GM19372 (cell line): ENCODE measurements at regions not wholly inside any gene's neighbourhood (a gene's known extent, or its start where the extent isn't known, plus 50 kb on each side); places are given as distances from the start of the nearest gene placed in this dataset.
A peak's percentile ranks its signal among the peaks of the same experiment; 100 is the strongest.
"Not testable (repeated sequence)": the region's sequence is repeated elsewhere in the genome, so short reads cannot be mapped to it uniquely, and the experiment has no call there.

ENCODE experiments used
- ATAC-seq: cut with Tn5 transposase; IDR thresholded peaks from one replicate; pipeline ENCODE4 v1.9.1; 2021; ENCODE audit warnings: mild to moderate bottlenecking, low read depth, moderate library complexity; ENCODE audit not compliant: unreplicated experiment

- ATAC-seq = no peak
These were observed 51.4 kb upstream of the S1PR1 start for GRCh38 chr1:101185421-101185820.

DNA sequence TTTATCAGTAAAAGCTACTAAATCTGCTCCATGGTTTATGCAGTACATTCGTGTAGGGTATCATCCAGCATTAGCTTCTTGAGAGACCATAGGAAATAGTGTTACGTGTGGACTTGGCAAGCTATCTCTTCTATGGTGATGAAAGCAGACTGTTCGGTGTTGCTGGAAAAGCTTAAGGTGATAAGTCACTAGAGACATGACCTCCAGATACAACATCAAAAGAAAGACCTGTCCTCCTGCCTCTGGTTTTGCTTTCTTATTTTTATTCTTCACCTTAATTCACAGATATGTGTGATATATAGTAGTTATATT, 53.5 kb upstream of the S1PR1 start:
- ATAC-seq = no peak

DNA sequence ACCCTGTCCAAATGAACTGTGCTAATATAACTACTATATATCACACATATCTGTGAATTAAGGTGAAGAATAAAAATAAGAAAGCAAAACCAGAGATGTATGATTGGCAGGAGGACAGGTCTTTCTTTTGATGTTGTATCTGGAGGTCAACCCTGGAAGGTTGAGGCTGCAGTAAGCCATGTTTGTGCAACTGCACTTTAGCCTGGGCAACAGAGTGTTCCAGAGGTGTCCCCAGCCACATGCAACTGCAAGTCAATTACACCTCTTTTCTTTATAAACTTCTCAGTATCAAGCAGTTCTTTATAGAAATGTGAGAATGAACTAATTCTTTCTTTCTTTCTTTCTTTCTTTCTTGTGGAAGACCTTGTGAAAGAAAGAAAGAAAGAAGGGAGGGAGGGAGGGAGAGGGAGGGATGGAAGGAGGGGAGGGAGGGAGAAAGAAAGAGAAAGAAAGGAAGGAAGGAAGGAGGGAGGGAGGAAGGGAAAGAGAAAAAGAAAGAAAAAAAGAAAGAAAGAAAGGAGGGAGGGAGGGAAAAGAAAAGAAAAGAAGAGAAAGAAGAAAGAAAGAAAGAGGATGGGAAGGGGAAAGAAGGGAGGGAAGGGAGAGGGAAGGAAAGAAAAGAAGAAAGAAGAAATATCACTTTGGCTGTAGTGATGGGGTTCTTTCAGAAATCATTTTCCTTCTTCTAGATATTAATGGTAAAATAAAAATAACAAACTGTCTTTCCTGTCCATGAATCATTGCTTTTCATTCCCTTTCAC, 54.0 kb upstream of the S1PR1 start:
- no peak for ATAC-seq

DNA sequence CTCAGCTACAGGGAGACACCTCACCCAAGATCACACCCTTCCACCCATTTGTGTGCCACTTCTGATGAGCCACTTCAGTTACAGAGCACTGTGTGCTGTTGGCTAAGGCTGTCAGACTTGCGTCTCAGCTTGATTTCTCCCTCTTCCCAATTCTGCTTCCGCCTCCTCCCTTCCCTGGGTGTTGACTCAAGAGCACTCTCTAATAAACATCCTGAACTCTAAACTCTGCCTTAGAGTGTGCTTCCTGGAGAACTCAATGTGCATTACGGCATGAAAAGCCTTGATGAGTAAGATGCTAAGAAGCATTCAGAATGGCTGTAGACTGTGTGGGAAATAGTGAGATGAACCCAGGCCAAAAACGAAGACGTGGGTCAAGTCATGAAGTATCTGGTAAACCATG, 54.9 kb upstream of the S1PR1 start:
- ATAC-seq = no peak

GRCh38 chr1:101178688-101179491, 57.9 kb upstream of the S1PR1 start:
- ATAC-seq = peak; percentile 90

DNA sequence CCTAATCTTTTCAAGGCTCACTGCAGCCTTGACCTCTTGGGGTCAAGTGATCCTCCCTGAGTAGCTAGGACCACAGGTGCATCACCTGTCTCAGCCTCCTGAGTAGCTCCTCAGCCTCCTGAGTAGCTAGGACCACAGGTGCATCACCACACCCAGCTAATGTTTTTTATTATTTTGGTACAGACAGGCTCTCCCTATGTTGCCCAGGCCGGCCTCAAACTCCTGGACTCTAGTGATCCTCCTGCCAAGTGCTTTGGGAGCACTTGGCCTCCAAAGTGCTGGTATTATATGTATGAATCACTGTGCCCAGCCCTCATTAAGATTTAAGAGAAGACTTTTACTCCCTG, 58.5 kb upstream of the S1PR1 start:
- ATAC-seq = no peak

GRCh38 chr1:101175886-101176285, 60.9 kb upstream of the S1PR1 start:
- no peak for ATAC-seq

- ATAC-seq = no peak
These were observed 61.4 kb upstream of the S1PR1 start for GRCh38 chr1:101175466-101175865.

DNA sequence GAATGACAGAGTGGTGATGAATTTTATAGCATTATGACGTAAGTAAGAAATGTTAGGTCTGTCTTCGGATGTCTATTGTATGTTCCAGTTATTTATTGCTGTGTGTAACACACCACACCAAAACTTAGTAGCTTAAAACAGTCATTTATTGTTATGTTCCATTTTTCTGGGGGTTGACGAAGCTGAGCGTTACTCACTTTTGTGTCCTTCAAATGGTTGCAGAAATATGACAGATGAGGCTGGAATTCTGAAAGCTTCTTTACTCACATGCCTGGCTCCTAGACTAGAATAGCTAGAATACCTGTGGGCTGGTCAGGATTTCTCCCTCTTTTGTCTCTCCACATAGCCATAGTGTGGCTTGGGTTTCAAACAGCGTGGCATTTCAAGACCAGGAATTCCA, 62.1 kb upstream of the S1PR1 start:
- ATAC-seq = no peak

- not testable (repeated sequence) for ATAC-seq
These were observed 62.5 kb upstream of the S1PR1 start for GRCh38 chr1:101174298-101174697.

DNA sequence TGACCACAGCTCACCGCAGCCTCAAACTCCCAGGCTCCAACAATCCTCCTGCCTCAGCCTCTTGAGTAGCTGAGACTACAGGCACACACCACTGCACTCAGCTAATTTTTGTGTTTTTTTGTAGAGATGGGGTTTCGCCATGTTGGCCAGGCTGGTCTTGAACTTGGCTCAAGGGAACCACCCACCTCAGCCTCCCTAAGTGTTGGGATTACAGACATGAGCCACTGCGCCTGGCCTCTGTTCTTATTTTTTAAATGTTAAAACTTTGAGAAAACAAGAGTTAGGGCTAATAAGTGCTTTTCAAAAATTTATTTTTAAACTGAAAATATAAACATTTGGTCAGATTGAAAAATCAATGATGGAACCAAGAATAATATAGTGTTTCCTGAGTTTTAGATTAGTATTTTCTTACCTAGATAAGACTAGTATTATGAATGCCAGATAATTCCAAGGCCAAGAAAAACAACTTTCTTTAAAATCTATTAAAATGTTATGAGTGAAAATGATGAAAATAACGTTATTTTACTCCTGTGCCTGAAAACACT, 66.2 kb upstream of the S1PR1 start:
- ATAC-seq = no peak

DNA sequence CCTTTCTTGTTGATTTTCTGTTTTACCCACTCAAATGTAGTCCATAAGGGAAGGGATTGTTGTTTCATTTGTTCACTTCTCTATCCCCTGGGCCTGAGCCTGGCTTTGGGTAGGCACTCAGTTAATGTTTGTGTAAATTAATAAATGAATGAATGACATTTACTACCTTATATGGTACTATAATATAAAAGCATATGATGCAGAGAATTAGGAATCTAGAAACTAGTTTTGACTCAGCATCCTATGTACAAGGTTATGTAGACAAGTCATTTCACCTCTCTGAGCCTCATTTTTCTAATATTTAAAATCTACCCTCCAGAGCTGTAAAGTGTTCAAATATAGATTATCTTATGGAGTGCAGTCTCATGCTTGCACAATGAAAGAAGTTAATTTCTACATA, 68.9 kb upstream of the S1PR1 start:
- no peak for ATAC-seq

GRCh38 chr1:101166583-101167120, 70.2 kb upstream of the S1PR1 start:
- no peak for ATAC-seq

- ATAC-seq = no peak
These were observed 70.9 kb upstream of the S1PR1 start for GRCh38 chr1:101165954-101166353.

GRCh38 chr1:101165532-101165931, 71.3 kb upstream of the S1PR1 start:
- ATAC-seq = no peak

DNA sequence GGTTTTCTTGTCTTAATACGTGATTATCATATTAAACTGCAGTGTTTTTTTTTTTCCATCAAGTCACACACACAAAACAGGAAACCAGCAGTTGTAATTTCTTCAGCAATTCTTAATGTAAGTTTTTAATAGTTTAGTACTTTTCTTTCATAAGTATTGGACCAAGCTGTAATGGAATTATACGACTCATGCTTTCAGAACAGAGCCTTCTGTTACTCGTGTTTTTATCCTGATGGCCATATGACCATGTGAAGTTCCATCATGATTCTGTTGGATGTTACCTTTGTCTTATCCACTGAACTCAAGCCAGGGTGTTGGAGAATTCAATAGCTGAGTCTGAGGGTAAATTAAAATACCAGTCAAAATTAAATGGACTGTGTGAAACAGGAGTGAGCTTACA, 72.0 kb upstream of the S1PR1 start:
- no peak for ATAC-seq

- no peak for ATAC-seq
These were observed 73.8 kb upstream of the S1PR1 start for GRCh38 chr1:101162736-101163735.

- ATAC-seq = no peak
These were observed 74.5 kb upstream of the S1PR1 start for GRCh38 chr1:101162300-101162699.

- ATAC-seq = no peak
These were observed 75.2 kb upstream of the S1PR1 start for GRCh38 chr1:101161619-101162018.

DNA sequence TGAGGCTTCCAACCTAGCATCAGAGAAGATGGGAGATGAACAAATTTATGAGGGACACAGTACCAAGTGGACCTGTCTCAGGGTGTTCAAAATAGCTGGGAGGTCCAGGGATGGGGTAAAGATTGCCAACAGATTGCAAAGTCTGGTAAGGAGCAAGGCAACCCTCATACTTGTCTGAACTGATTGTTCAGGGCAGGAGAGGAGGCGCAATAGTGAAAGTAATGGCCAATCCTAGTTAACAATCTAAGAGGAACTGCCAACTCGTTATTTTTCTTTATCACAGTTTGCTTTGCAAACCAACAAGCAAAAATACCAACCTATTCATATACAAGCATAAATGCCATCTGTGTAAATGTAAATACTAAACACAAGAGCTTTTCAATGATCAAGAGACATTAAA, 78.4 kb upstream of the S1PR1 start:
- no peak for ATAC-seq

DNA sequence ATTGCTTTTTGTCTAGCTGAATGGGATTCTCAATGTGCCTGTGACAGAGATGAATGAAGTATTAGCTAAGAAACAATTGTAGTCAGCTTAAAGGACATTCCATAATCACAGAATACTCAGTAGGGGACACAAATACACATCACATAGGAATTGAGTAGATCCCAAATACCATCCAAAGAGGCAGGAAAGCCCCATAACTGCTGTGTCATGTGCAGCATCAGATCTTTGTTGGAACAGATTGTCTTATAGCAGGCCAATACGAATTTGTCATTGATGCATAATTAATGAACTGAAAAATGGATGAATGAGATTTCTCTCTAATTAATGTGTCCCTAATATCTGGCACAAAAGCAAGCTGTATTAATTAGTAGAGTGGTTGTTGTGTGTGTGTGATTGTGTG, 82.3 kb upstream of the S1PR1 start:
- no peak for ATAC-seq
